H1 (cell line): ENCODE measurements at regions not wholly inside any gene's neighbourhood (a gene's known extent, or its start where the extent isn't known, plus 50 kb on each side); places are given as distances from the start of the nearest gene placed in this dataset.
"Not testable (repeated sequence)": the region's sequence is repeated elsewhere in the genome, so short reads cannot be mapped to it uniquely, and the experiment has no call there.

Experiments used
- CTCF ChIA-PET: fragments of 300-600 bp; sonication (Branson Sonifier 250); formaldehyde crosslinking; loops from one replicate; lab custom pipeline; 2021; ENCODE audit not compliant: partially characterized antibody; lab: Charles Lee
- POLR2A ChIA-PET: fragments of 300-600 bp; sonication (Branson Sonifier 250); formaldehyde crosslinking; loops from one replicate; lab custom pipeline; 2021; ENCODE audit warnings: inconsistent platforms; ENCODE audit not compliant: partially characterized antibody; lab: Charles Lee
- DNase-seq, 2 experiments: peaks; one replicate each; pipeline versions ENCODE4 v3.0.0 to v3.0.0-alpha.2; 2010 to 2022; ENCODE audit warnings: low spot score in 2 of 2, low read depth in 1 of 2, mixed read lengths in 1 of 2
- FAIRE-seq: peaks from 2 replicates; lab custom pipeline; 2011; peaks lifted over from hg19 to GRCh38; lab: Jason Lieb, UNC
- H2AFZ ChIP-seq: 2 replicates; pipeline ENCODE4 v1.8.1; 2012; ENCODE audit warnings: low read length, inconsistent platforms
- H2AK5ac ChIP-seq: 2 replicates; pipeline ENCODE4 v1.6.1; 2013; ENCODE audit warnings: low read depth, low read length
- H2BK120ac ChIP-seq: replicated peaks from 2 replicates; pipeline ENCODE3; 2013; ENCODE audit warnings: low read depth, low read length, inconsistent platforms
- H2BK12ac ChIP-seq: 2 replicates; pipeline ENCODE4 v1.6.1; 2013; ENCODE audit warnings: low read depth, low read length
- H2BK15ac ChIP-seq: 2 replicates; pipeline ENCODE4 v1.6.1; 2013; ENCODE audit warnings: low read length
- H2BK20ac ChIP-seq: 2 replicates; pipeline ENCODE4 v1.6.1; 2013; ENCODE audit warnings: low read length
- H2BK5ac ChIP-seq: 2 replicates; pipeline ENCODE4 v1.6.1; 2013; ENCODE audit warnings: low read depth, low read length
- H3K14ac ChIP-seq: 2 replicates; pipeline ENCODE4 v1.6.1; 2013; ENCODE audit warnings: inconsistent platforms; ENCODE audit not compliant: insufficient read length
- H3K18ac ChIP-seq: 2 replicates; pipeline ENCODE4 v1.6.1; 2013; ENCODE audit warnings: low read length; ENCODE audit errors: extremely low read depth
- H3K23ac ChIP-seq: 2 replicates; pipeline ENCODE4 v1.6.1; 2013; ENCODE audit warnings: inconsistent platforms; ENCODE audit not compliant: insufficient read length
- H3K23me2 ChIP-seq: 2 replicates; pipeline ENCODE4 v1.6.1; 2013; ENCODE audit warnings: low read depth, low read length
- H3K27ac ChIP-seq: 2 replicates; pipeline ENCODE4 v1.6.1; 2011; ENCODE audit warnings: low read depth, low read length, inconsistent platforms
- H3K27me3 ChIP-seq, 4 experiments: replicated peaks in 1 of 4; 1 replicate in 1 of 4; 2 replicates in 3 of 4; pipeline versions ENCODE4 v1.6.1 to v1.8.1; 2011 to 2013; ENCODE audit warnings: low read length in 3 of 4, mild to moderate bottlenecking in 3 of 4, inconsistent platforms in 2 of 4, mixed read lengths in 2 of 4, moderate library complexity in 1 of 4; ENCODE audit not compliant: control insufficient read depth in 3 of 4, insufficient read depth in 3 of 4; ENCODE audit errors: extremely low read depth in 1 of 4
- H3K36me3 ChIP-seq, 4 experiments: 2 replicates each; pipeline versions ENCODE4 v1.6.1 to v1.8.1; 2011 to 2013; ENCODE audit warnings: mild to moderate bottlenecking in 4 of 4, low read length in 3 of 4, moderate library complexity in 2 of 4, control low read depth in 1 of 4, inconsistent platforms in 1 of 4; ENCODE audit not compliant: insufficient read depth in 4 of 4, control insufficient read depth in 2 of 4
- H3K4ac ChIP-seq: replicated peaks from 2 replicates; pipeline ENCODE3; 2013; ENCODE audit warnings: low read length, low read depth, mixed read lengths, inconsistent platforms; ENCODE audit not compliant: insufficient read length
- H3K4me1 ChIP-seq, 4 experiments: replicated peaks in 1 of 4; 1 replicate in 1 of 4; 2 replicates in 3 of 4; pipeline versions ENCODE4 v1.6.1 to v1.8.1; 2011 to 2013; ENCODE audit warnings: low read length in 3 of 4, inconsistent platforms in 2 of 4, mixed read lengths in 1 of 4; ENCODE audit not compliant: insufficient read depth in 4 of 4, control insufficient read depth in 3 of 4
- H3K4me2 ChIP-seq, 2 experiments: 2 replicates each; pipeline versions ENCODE4 v1.6.1 to v1.8.1; 2011 to 2013; ENCODE audit warnings: low read depth in 2 of 2, low read length in 2 of 2, control low read depth in 1 of 2, inconsistent platforms in 1 of 2, mild to moderate bottlenecking in 1 of 2; ENCODE audit not compliant: insufficient read depth in 1 of 2
- H3K4me3 ChIP-seq, 4 experiments: fragments of 200-600, 300-600 bp in 1 of 4; sonication (generic), shearing (Covaris generic), sonication (Bioruptor Twin) in 1 of 4; 2 replicates each; pipeline versions ENCODE4 v1.5.1 to v1.8.1; 2011 to 2016; ENCODE audit warnings: low read length in 4 of 4, low read depth in 3 of 4, control low read depth in 2 of 4, inconsistent platforms in 2 of 4, mild to moderate bottlenecking in 2 of 4, mixed read lengths in 1 of 4, moderate library complexity in 1 of 4; ENCODE audit not compliant: insufficient read depth in 2 of 4; ENCODE audit errors: extremely low read depth in 1 of 4
- H3K56ac ChIP-seq: replicated peaks from 2 replicates; pipeline ENCODE3; 2013; ENCODE audit warnings: low read depth, mild to moderate bottlenecking, mixed read lengths, low read length, inconsistent platforms; ENCODE audit not compliant: insufficient read length
- H3K79me1 ChIP-seq: 2 replicates; pipeline ENCODE4 v1.6.1; 2013; ENCODE audit warnings: low read depth, low read length, control low read depth
- H3K79me2 ChIP-seq, 2 experiments: 2 replicates each; pipeline versions ENCODE4 v1.6.1 to v1.8.1; 2012 to 2013; ENCODE audit warnings: low read length in 2 of 2, mild to moderate bottlenecking in 2 of 2, inconsistent platforms in 1 of 2; ENCODE audit not compliant: insufficient read depth in 2 of 2, control insufficient read depth in 1 of 2
- H3K9ac ChIP-seq, 4 experiments: replicated peaks in 1 of 4; 1 replicate in 1 of 4; 2 replicates in 3 of 4; pipeline versions ENCODE4 v1.6.1 to v1.8.1; 2011 to 2013; ENCODE audit warnings: low read depth in 3 of 4, low read length in 3 of 4, control low read depth in 2 of 4, mild to moderate bottlenecking in 2 of 4, moderate library complexity in 2 of 4, inconsistent platforms in 1 of 4; ENCODE audit errors: extremely low read depth in 1 of 4
- H3K9me3 ChIP-seq, 2 experiments: 2 replicates each; pipeline versions ENCODE4 v1.6.1 to v1.8.1; 2012 to 2013; ENCODE audit warnings: mild to moderate bottlenecking in 2 of 2, moderate library complexity in 2 of 2, control low read depth in 1 of 2, inconsistent platforms in 1 of 2, low read depth in 1 of 2, low read length in 1 of 2, mixed read lengths in 1 of 2; ENCODE audit not compliant: insufficient read depth in 2 of 2
- H4K20me1 ChIP-seq, 2 experiments: replicated peaks in 1 of 2; 2 replicates each; pipeline versions ENCODE3 to v1.8.1; 2011 to 2013; ENCODE audit warnings: inconsistent platforms in 2 of 2, low read length in 2 of 2, mild to moderate bottlenecking in 1 of 2; ENCODE audit not compliant: insufficient read depth in 2 of 2, control insufficient read depth in 1 of 2
- H4K5ac ChIP-seq: 2 replicates; pipeline ENCODE4 v1.6.1; 2013; ENCODE audit warnings: low read length, low read depth, mixed read lengths, inconsistent platforms; ENCODE audit not compliant: insufficient read length
- H4K8ac ChIP-seq: 2 replicates; pipeline ENCODE4 v1.8.0; 2013; ENCODE audit warnings: mild to moderate bottlenecking, moderate library complexity, low read length, inconsistent platforms; ENCODE audit not compliant: insufficient read depth; ENCODE audit errors: extremely low read depth
- H4K91ac ChIP-seq: replicated peaks from 2 replicates; pipeline ENCODE3; 2013; ENCODE audit warnings: low read length, mixed read lengths, inconsistent platforms; ENCODE audit not compliant: insufficient read length
- whole genome bisulfite sequencing, 2 experiments: shearing (Covaris generic) in 1 of 2; methylation state at CpG; one replicate each; pipeline versions ENCODE4 v1.1.6 to v1.1.7; 2013 to 2015; ENCODE audit warnings: low lambda C conversion rate in 2 of 2, mixed read lengths in 2 of 2, inconsistent platforms in 1 of 2, low coverage in 1 of 2, missing lambda C conversion rate in 1 of 2; ENCODE audit not compliant: insufficient replicate concordance in 2 of 2, insufficient coverage in 1 of 2, insufficient read length in 1 of 2; ENCODE audit errors: extremely low coverage in 1 of 2, missing lambda C conversion rate in 1 of 2; 5-methylcytosine and 5-hydroxymethylcytosine counted together

GRCh38 chr4:138352446-138352845 is 110.3 kb upstream of the SLC7A11 start:
- H3K4me3 ChIP-seq, H3K23ac ChIP-seq, H4K8ac ChIP-seq, H3K9ac ChIP-seq, H3K27ac ChIP-seq, H3K4me2 ChIP-seq, H2BK5ac ChIP-seq, H3K79me2 ChIP-seq, H2BK120ac ChIP-seq, H4K20me1 ChIP-seq, H4K91ac ChIP-seq, H3K56ac ChIP-seq, H3K4ac ChIP-seq, H3K79me1 ChIP-seq, H3K23me2 ChIP-seq, H3K4me1 ChIP-seq, H3K14ac ChIP-seq, H2BK15ac ChIP-seq, H3K18ac ChIP-seq, CTCF ChIA-PET, H2AFZ ChIP-seq, H2BK12ac ChIP-seq, H2AK5ac ChIP-seq, FAIRE-seq, H2BK20ac ChIP-seq, H3K27me3 ChIP-seq, POLR2A ChIA-PET, DNase-seq, H3K36me3 ChIP-seq, H4K5ac ChIP-seq: not testable (repeated sequence)
- WGBS, 2 experiments = 92% methylated on average over 3 of the region's 3 CpGs; no CpG with 5 or more reads in 1 of the 2 experiments
- peaks cover 15 to 16% of the 10 kb centered on the region in 2 experiments for H3K9me3 ChIP-seq
